Fibroblast of lung (primary cell): ENCODE measurements at regions not wholly inside any gene's neighbourhood (a gene's known extent, or its start where the extent isn't known, plus 50 kb on each side); places are given as distances from the start of the nearest gene placed in this dataset.

Experiments
- DNase-seq, 2 donors: peaks; one replicate each; pipeline versions ENCODE4 v3.0.0 to v3.0.0-alpha.2; 2010; ENCODE audit warnings: low read depth in 2 of 2
- H2AFZ ChIP-seq: 2 replicates; pipeline ENCODE4 v1.5.1; 2012; ENCODE audit warnings: low read length, control low read depth, inconsistent platforms
- H3K27ac ChIP-seq: 2 replicates; pipeline ENCODE4 v1.5.1; 2011; ENCODE audit warnings: low read length, control low read depth; ENCODE audit not compliant: insufficient read depth
- H3K27me3 ChIP-seq: 2 replicates; pipeline ENCODE4 v1.5.1; 2011; ENCODE audit warnings: mild to moderate bottlenecking, low read length; ENCODE audit not compliant: control insufficient read depth, insufficient read depth
- H3K36me3 ChIP-seq: 2 replicates; pipeline ENCODE4 v1.5.1; 2011; ENCODE audit warnings: low read length; ENCODE audit not compliant: control insufficient read depth, insufficient read depth
- H3K4me1 ChIP-seq: 2 replicates; pipeline ENCODE4 v1.5.1; 2011; ENCODE audit warnings: low read length; ENCODE audit not compliant: control insufficient read depth, insufficient read depth; ENCODE audit errors: extremely low read depth
- H3K4me2 ChIP-seq: 2 replicates; pipeline ENCODE4 v1.5.1; 2011; ENCODE audit warnings: low read length, control low read depth; ENCODE audit not compliant: insufficient read depth; ENCODE audit errors: extremely low read depth
- H3K4me3 ChIP-seq, 4 experiments: fragments of 200-600 bp in 1 of 4; sonication (generic) in 1 of 4; replicated peaks in 1 of 4; 2 replicates each; pipeline ENCODE4 v1.5.1; 2011 to 2016; ENCODE audit warnings: low read length in 4 of 4, low read depth in 3 of 4, mild to moderate bottlenecking in 3 of 4, control low read depth in 2 of 4, inconsistent platforms in 1 of 4, mixed read lengths in 1 of 4; ENCODE audit not compliant: insufficient read depth in 1 of 4; ENCODE audit errors: control extremely low read depth in 1 of 4
- H3K79me2 ChIP-seq: 2 replicates; pipeline ENCODE4 v1.5.1; 2012; ENCODE audit warnings: mild to moderate bottlenecking, low read length, inconsistent platforms; ENCODE audit not compliant: control insufficient read depth, insufficient read depth
- H3K9ac ChIP-seq: 2 replicates; pipeline ENCODE4 v1.5.1; 2011; ENCODE audit warnings: mild to moderate bottlenecking, low read length, control low read depth; ENCODE audit not compliant: insufficient read depth
- H3K9me3 ChIP-seq: 2 replicates; pipeline ENCODE4 v1.5.1; 2012; ENCODE audit warnings: low read depth, low read length; ENCODE audit not compliant: control insufficient read depth, insufficient read depth
- H4K20me1 ChIP-seq: 2 replicates; pipeline ENCODE4 v1.5.1; 2011; ENCODE audit warnings: low read length; ENCODE audit not compliant: control insufficient read depth, insufficient read depth; ENCODE audit errors: extremely low read depth
- EZH2 ChIP-seq: IDR thresholded peaks from 2 replicates; pipeline ENCODE4 v1.5.1; 2012; ENCODE audit warnings: low read length, control low read depth, mild to moderate bottlenecking; ENCODE audit errors: missing control alignments
- TF ChIP-seq, protein P1 (sequence below), 2 donors: IDR thresholded peaks in 1 of 2; conservative IDR thresholded peaks in 1 of 2; 1 replicate in 1 of 2; 2 replicates in 1 of 2; pipeline ENCODE4 v1.5.1; 2011 to 2012; ENCODE audit warnings: low read length in 2 of 2, control low read depth in 1 of 2, inconsistent platforms in 1 of 2, low read depth in 1 of 2, mild to moderate bottlenecking in 1 of 2

DNA sequence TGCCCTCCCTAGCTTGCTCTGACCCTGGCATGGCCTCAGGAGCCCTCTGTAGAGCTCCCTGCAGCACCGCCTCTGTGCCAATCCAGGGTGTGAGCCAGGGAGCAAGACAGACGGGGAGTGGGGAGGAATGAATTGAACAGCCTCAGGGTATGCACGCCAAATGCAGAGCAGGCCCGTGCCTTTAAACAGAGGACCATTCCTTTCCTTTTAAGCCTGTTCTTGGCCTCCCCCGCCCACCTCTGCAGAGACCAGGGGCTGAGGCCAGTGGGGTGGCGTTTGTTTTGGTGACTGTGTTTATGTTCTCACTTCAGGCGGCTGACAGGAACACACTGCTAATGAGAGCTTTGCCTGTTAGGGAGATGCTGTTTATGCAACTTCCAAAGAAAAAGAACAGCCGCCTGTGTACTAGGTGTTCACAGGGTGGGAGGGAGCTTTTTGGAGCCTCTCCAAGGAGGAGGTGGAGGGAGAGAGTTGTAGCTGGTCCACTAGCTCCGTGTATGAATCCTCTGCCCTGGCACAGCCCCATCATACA is 528.1 kb upstream of the DPP6 start:
- no peak overlapping the region for H3K9ac ChIP-seq
- H3K4me2 ChIP-seq, result no peak overlapping the region
- H3K27me3 ChIP-seq, result no peaks in the 10 kb centered on the region
- no peak overlapping the region for H3K27ac ChIP-seq
- no peaks in the 10 kb centered on the region for H3K36me3 ChIP-seq
- TF ChIP-seq, protein P1, sequence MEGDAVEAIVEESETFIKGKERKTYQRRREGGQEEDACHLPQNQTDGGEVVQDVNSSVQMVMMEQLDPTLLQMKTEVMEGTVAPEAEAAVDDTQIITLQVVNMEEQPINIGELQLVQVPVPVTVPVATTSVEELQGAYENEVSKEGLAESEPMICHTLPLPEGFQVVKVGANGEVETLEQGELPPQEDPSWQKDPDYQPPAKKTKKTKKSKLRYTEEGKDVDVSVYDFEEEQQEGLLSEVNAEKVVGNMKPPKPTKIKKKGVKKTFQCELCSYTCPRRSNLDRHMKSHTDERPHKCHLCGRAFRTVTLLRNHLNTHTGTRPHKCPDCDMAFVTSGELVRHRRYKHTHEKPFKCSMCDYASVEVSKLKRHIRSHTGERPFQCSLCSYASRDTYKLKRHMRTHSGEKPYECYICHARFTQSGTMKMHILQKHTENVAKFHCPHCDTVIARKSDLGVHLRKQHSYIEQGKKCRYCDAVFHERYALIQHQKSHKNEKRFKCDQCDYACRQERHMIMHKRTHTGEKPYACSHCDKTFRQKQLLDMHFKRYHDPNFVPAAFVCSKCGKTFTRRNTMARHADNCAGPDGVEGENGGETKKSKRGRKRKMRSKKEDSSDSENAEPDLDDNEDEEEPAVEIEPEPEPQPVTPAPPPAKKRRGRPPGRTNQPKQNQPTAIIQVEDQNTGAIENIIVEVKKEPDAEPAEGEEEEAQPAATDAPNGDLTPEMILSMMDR (conservative IDR thresholded peaks at IDR 0.05 in 1 of 2, IDR thresholded peaks at IDR 0.05 in 1 of 2; ENCODE audit: low read depth in 1 of 2, low read length in 2 of 2), result no peak
- TF ChIP-seq EZH2, result no peak
- H3K79me2 ChIP-seq, result no peaks in the 10 kb centered on the region
- H4K20me1 ChIP-seq, result no peaks in the 10 kb centered on the region
- no peak overlapping the region for H2AFZ ChIP-seq
- no peak overlapping the region for H3K4me3 ChIP-seq
- H3K9me3 ChIP-seq, result no peaks in the 10 kb centered on the region
- H3K4me1 ChIP-seq, result no peaks in the 10 kb centered on the region
- DNase-seq, result no peak

DNA sequence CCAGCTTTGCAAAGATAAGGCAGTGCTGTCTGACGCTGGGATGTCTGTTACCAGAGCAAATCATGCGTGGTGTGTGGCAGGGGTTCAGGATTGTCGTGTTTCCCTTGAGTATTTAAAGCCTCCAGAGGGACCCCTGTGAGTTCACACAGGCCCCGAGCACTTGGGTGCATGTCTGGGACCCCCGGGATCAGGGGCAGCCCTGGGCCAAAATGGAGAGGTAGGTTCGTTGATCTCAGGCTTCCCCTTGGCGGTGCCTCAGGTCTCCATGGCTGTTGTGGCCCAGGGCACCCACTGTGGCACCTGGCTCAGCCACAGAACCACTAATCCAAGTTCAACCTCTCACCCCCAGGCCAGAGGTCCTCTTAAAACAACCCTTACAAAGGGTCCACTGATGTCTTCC is 523.1 kb upstream of the DPP6 start:
- H4K20me1 ChIP-seq, result no peaks in the 10 kb centered on the region
- H3K4me1 ChIP-seq, result no peaks in the 10 kb centered on the region
- H3K4me2 ChIP-seq, result no peak overlapping the region
- no peak overlapping the region for H3K27ac ChIP-seq
- H3K4me3 ChIP-seq, result no peak overlapping the region
- no peaks in the 10 kb centered on the region for H3K27me3 ChIP-seq
- no peaks in the 10 kb centered on the region for H3K36me3 ChIP-seq
- no peak for DNase-seq
- no peak for TF ChIP-seq EZH2
- TF ChIP-seq, protein P1 (conservative IDR thresholded peaks at IDR 0.05 in 1 of 2, IDR thresholded peaks at IDR 0.05 in 1 of 2; ENCODE audit: low read depth in 1 of 2, low read length in 2 of 2), result no peak
- no peak overlapping the region for H3K9ac ChIP-seq
- H3K9me3 ChIP-seq, result no peaks in the 10 kb centered on the region
- H2AFZ ChIP-seq, result no peak overlapping the region
- no peaks in the 10 kb centered on the region for H3K79me2 ChIP-seq

DNA sequence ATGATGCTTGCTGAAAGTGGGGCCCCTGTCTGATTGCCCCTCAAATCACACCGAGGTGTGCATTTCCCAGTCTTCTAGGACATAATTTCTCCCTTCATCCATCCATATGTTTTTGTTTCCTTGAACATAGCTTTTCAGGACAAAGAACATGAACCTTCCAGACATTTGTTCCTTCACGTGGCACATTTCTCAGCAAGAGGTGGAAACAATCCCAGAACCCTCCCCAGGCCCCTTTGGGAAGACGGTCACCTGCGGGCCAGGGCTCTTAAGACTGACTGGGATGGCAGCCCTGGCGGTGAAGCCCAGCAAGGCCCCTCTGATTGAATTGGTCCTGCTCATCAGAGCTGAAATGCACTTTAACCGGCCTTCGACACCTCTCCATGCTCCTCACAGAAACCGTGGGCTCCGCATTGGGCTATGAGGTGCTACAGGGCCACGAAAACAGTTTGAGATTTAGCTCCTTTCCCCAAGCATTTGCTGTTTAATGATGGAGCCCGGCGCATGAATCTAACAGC is 522.5 kb upstream of the DPP6 start:
- H2AFZ ChIP-seq, result no peak overlapping the region
- no peak overlapping the region for H3K4me3 ChIP-seq
- no peaks in the 10 kb centered on the region for H4K20me1 ChIP-seq
- H3K4me2 ChIP-seq, result no peak overlapping the region
- H3K9me3 ChIP-seq, result no peaks in the 10 kb centered on the region
- TF ChIP-seq, protein P1 (conservative IDR thresholded peaks at IDR 0.05 in 1 of 2, IDR thresholded peaks at IDR 0.05 in 1 of 2; ENCODE audit: low read depth in 1 of 2, low read length in 2 of 2), result no peak
- no peak for TF ChIP-seq EZH2
- no peak overlapping the region for H3K27ac ChIP-seq
- H3K36me3 ChIP-seq, result no peaks in the 10 kb centered on the region
- no peak overlapping the region for H3K9ac ChIP-seq
- H3K4me1 ChIP-seq, result no peaks in the 10 kb centered on the region
- no peaks in the 10 kb centered on the region for H3K27me3 ChIP-seq
- DNase-seq, result no peak
- no peaks in the 10 kb centered on the region for H3K79me2 ChIP-seq
